ENCODE measurements at regions not wholly inside any gene's neighbourhood (a gene's known extent, or its start where the extent isn't known, plus 50 kb on each side); places are given as distances from the start of the nearest gene placed in this dataset.
A peak's percentile ranks its signal among the peaks of the same experiment; 100 is the strongest.

- no peaks in the 10 kb centered on the region for H3K9me3 ChIP-seq (ENCODE audit: control insufficient read depth, insufficient read depth, low read length)
Observed at GRCh38 chr3:132788301-132788671, 66.1 kb upstream of the NPHP3 start.

DNA sequence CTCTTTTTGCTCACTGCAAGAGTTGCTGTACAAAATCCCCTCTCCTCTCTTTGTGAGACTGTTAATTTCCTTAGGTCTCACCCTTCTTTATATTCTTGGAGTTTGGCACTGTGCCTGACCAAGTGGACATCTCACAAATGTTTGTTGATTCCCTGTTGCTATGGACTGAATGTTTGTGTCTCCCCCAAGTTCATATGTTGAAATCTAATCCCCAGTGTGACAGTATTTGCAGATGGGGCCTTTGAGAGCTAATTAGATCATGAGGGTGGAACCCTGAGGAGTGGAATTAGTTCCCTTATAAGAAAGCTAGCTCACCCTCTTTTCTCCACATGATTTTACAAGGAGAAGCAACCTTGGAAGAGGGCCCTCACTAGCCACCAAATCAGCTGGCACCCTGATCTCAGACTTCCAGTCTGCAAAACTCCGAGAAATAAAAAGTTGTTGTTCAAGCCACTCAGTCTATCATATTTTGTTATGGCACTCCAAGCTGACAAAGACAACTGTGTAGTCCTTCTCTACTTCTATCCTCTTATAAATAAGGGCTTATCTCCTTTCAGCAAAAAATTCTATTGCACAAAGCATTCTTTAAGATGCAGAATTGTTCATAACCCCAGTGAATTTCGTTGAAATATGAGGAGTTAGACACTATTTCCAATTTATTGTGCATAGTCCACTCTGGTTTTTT lies 65.5 kb upstream of the NPHP3 start:
- Histone ChIP-seq H3K9ac (ENCODE audit: low read depth, low read length) (no peak overlapping the region), H3K36me3 (ENCODE audit: control insufficient read depth, insufficient read depth, low read length) (no peaks in the 10 kb centered on the region), H3K27ac (ENCODE audit: low read depth, low read length) (no peak overlapping the region), H3K9me3 (ENCODE audit: control insufficient read depth, insufficient read depth, low read length) (no peaks in the 10 kb centered on the region), H3K4me3 (ENCODE audit: low read depth, low read length) (no peak overlapping the region), H3K27me3 (ENCODE audit: control insufficient read depth, insufficient read depth, low read length) (no peaks in the 10 kb centered on the region), H3K4me1 (ENCODE audit: control insufficient read depth, insufficient read depth, low read length) (peaks cover 10% of the 10 kb centered on the region)

More at GRCh38 chr3:132788301-132788671, 66.1 kb upstream of the NPHP3 start:
- no peaks in the 10 kb centered on the region for H3K27me3 ChIP-seq (ENCODE audit: control insufficient read depth, insufficient read depth, low read length)
- no peak overlapping the region for H3K4me3 ChIP-seq (ENCODE audit: low read depth, low read length)
- no peaks in the 10 kb centered on the region for H3K36me3 ChIP-seq (ENCODE audit: control insufficient read depth, insufficient read depth, low read length)
- H3K9ac ChIP-seq (ENCODE audit: low read depth, low read length) = no peak overlapping the region
- no peak overlapping the region for H3K27ac ChIP-seq (ENCODE audit: low read depth, low read length)
- H3K4me1 ChIP-seq (ENCODE audit: control insufficient read depth, insufficient read depth, low read length) = peaks cover 5% of the 10 kb centered on the region

DNA sequence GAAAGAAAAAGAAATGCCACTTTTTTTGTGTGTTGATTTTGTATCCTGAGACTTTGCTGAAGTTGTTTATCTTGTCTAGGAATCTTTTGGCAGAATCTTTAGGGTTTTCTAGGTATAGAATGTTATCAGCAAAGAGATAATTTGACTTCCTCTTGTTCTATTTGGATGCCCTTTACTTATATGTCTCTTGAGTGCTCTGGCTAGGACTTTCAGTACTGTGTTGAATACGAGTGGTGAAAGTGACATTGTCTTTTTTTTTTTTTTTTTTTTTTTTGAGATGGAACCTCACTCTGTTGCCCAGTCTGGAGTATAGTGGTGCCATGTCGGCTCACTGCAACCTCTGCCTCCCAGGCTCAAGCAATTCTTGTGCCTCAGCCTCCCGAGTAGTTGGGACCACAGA lies 64.7 kb upstream of the NPHP3 start:
- Histone ChIP-seq H3K27ac (ENCODE audit: low read depth, low read length) (no peak overlapping the region), H3K27me3 (ENCODE audit: control insufficient read depth, insufficient read depth, low read length) (no peaks in the 10 kb centered on the region), H3K4me1 (ENCODE audit: control insufficient read depth, insufficient read depth, low read length) (peaks cover 10% of the 10 kb centered on the region), H3K4me3 (ENCODE audit: low read depth, low read length) (no peak overlapping the region), H3K9ac (ENCODE audit: low read depth, low read length) (no peak overlapping the region), H3K36me3 (ENCODE audit: control insufficient read depth, insufficient read depth, low read length) (no peaks in the 10 kb centered on the region), H3K9me3 (ENCODE audit: control insufficient read depth, insufficient read depth, low read length) (no peaks in the 10 kb centered on the region)

DNA sequence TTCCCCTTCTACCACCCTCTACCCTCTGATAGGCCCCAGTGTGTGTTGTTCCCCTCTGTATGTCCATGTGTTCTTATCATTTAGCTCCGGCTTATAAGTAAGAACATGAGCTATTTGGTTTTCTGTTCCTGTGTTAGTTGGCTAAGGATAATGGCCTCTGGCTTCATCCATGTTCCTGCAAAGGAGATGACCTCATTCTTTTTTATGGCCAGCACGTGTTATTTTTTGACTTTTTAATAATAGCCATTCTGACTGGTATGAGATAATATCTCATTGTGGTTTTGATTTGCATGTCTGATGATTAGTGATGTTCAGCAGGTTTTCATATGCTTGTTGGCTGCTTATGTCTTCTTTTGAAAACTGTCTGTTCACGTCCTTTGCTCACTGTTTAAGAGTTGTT lies 63.1 kb upstream of the NPHP3 start:
- Histone ChIP-seq H3K9ac (ENCODE audit: low read depth, low read length) (no peak overlapping the region), H3K27me3 (ENCODE audit: control insufficient read depth, insufficient read depth, low read length) (no peaks in the 10 kb centered on the region), H3K9me3 (ENCODE audit: control insufficient read depth, insufficient read depth, low read length) (no peaks in the 10 kb centered on the region), H3K4me3 (ENCODE audit: low read depth, low read length) (no peak overlapping the region), H3K27ac (ENCODE audit: low read depth, low read length) (no peak overlapping the region), H3K36me3 (ENCODE audit: control insufficient read depth, insufficient read depth, low read length) (no peaks in the 10 kb centered on the region), H3K4me1 (ENCODE audit: control insufficient read depth, insufficient read depth, low read length) (peaks cover 10% of the 10 kb centered on the region)

GRCh38 chr3:132784502-132785025 lies 62.4 kb upstream of the NPHP3 start:
- no peaks in the 10 kb centered on the region for H3K9me3 ChIP-seq (ENCODE audit: control insufficient read depth, insufficient read depth, low read length)
- no peak overlapping the region for H3K4me3 ChIP-seq (ENCODE audit: low read depth, low read length)
- no peak overlapping the region for H3K27ac ChIP-seq (ENCODE audit: low read depth, low read length)
- H3K36me3 ChIP-seq (ENCODE audit: control insufficient read depth, insufficient read depth, low read length) = no peaks in the 10 kb centered on the region
- H3K9ac ChIP-seq (ENCODE audit: low read depth, low read length) = no peak overlapping the region
- peaks cover 10% of the 10 kb centered on the region for H3K4me1 ChIP-seq (ENCODE audit: control insufficient read depth, insufficient read depth, low read length)
- no peaks in the 10 kb centered on the region for H3K27me3 ChIP-seq (ENCODE audit: control insufficient read depth, insufficient read depth, low read length)

- Histone ChIP-seq H3K4me1 (ENCODE audit: control insufficient read depth, insufficient read depth, low read length) (peaks cover 10% of the 10 kb centered on the region), H3K36me3 (ENCODE audit: control insufficient read depth, insufficient read depth, low read length) (no peaks in the 10 kb centered on the region), H3K27me3 (ENCODE audit: control insufficient read depth, insufficient read depth, low read length) (no peaks in the 10 kb centered on the region), H3K9me3 (ENCODE audit: control insufficient read depth, insufficient read depth, low read length) (no peaks in the 10 kb centered on the region), H3K27ac (ENCODE audit: low read depth, low read length) (peak overlapping the region; percentile 51), H3K9ac (ENCODE audit: low read depth, low read length) (no peak overlapping the region), H3K4me3 (ENCODE audit: low read depth, low read length) (peak overlapping the region; percentile 20; the same call in 1 of the 2 replicates)
Observed at GRCh38 chr3:132783152-132783551, 60.9 kb upstream of the NPHP3 start.

GRCh38 chr3:132781922-132782321 lies 59.7 kb upstream of the NPHP3 start:
- Histone ChIP-seq H3K4me3 (ENCODE audit: low read depth, low read length) (no peak overlapping the region), H3K27me3 (ENCODE audit: control insufficient read depth, insufficient read depth, low read length) (no peaks in the 10 kb centered on the region), H3K9me3 (ENCODE audit: control insufficient read depth, insufficient read depth, low read length) (no peaks in the 10 kb centered on the region), H3K4me1 (ENCODE audit: control insufficient read depth, insufficient read depth, low read length) (peaks cover 10% of the 10 kb centered on the region), H3K9ac (ENCODE audit: low read depth, low read length) (no peak overlapping the region), H3K27ac (ENCODE audit: low read depth, low read length) (no peak overlapping the region), H3K36me3 (ENCODE audit: control insufficient read depth, insufficient read depth, low read length) (no peaks in the 10 kb centered on the region)

DNA sequence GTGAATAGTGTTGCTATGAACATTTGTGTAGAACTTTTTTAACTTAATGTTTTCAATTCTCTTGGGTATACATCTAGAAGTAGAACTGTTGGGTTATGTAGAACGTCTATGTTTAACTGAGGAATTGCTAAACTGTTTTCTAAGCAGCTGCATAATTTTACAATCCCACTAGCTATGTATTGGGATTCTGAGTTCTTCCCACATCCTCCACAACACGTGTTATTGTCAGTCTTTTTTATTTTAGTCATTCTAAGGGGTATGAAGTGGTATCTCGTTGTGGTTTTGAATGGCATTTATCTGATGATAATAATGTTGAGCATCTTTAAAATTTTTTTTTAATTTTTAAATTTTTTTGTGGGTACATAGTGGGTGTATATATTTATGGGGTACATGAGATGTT lies 55.0 kb upstream of the NPHP3 start:
- Histone ChIP-seq H3K27ac (ENCODE audit: low read depth, low read length) (no peak overlapping the region), H3K27me3 (ENCODE audit: control insufficient read depth, insufficient read depth, low read length) (no peaks in the 10 kb centered on the region), H3K36me3 (ENCODE audit: control insufficient read depth, insufficient read depth, low read length) (no peaks in the 10 kb centered on the region), H3K9ac (ENCODE audit: low read depth, low read length) (no peak overlapping the region), H3K4me1 (ENCODE audit: control insufficient read depth, insufficient read depth, low read length) (no peaks in the 10 kb centered on the region), H3K9me3 (ENCODE audit: control insufficient read depth, insufficient read depth, low read length) (no peaks in the 10 kb centered on the region), H3K4me3 (ENCODE audit: low read depth, low read length) (no peak overlapping the region)

DNA sequence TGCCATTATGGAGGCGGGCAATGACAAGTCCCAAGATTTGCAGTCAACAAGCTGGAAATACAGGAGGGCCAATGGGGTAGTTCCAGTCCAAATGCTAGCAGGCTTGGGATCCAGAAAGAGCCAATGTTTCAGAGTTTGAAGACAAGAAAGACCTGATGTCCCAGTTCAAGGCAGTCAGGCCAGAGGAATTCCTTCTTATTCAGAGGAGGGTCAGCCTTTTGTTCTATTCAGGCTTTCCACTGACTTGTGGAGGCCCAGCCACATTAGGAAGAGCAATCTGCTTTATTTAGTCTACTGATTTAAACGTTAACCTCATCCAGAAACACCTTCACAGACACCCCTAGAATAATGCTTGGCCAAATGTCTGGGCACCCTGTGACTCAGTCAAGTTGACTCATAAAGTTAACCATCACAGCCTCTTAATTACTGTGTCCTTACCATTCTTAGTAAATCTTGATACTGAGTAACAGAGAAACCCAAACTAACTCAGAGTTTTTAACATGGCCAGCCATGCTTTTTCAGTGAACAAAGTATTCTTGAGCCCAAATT lies 50.9 kb upstream of the NPHP3 start:
- Histone ChIP-seq H3K27me3 (ENCODE audit: control insufficient read depth, insufficient read depth, low read length) (no peaks in the 10 kb centered on the region), H3K4me1 (ENCODE audit: control insufficient read depth, insufficient read depth, low read length) (no peaks in the 10 kb centered on the region), H3K9ac (ENCODE audit: low read depth, low read length) (no peak overlapping the region), H3K27ac (ENCODE audit: low read depth, low read length) (no peak overlapping the region), H3K36me3 (ENCODE audit: control insufficient read depth, insufficient read depth, low read length) (no peaks in the 10 kb centered on the region), H3K9me3 (ENCODE audit: control insufficient read depth, insufficient read depth, low read length) (no peaks in the 10 kb centered on the region), H3K4me3 (ENCODE audit: low read depth, low read length) (no peak overlapping the region)

DNA sequence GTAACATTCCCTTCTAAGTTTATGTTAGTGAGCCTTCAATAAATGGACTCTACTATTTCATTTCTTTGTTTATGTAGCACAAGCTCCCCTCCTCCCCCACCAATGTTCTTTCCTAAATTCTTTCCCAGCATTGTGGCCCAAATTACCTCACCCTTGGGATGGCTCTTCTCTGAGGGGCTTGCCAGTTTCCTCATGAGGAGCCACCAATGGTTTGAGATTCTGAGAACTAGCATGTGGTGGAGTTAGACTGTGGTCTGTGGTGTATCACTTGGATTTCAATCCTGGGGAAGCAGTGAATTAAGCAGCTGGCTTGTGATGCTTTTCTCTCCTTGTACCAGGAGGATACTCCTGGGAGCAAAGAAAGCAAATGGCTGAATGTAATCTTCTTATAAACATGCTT lies 50.0 kb upstream of the NPHP3 start:
- H3K9ac ChIP-seq (ENCODE audit: low read depth, low read length) = no peak overlapping the region
- no peaks in the 10 kb centered on the region for H3K4me1 ChIP-seq (ENCODE audit: control insufficient read depth, insufficient read depth, low read length)

More for the DNA sequence above, 50.0 kb upstream of the NPHP3 start:
- H3K9me3 ChIP-seq (ENCODE audit: control insufficient read depth, insufficient read depth, low read length) = no peaks in the 10 kb centered on the region
- no peaks in the 10 kb centered on the region for H3K36me3 ChIP-seq (ENCODE audit: control insufficient read depth, insufficient read depth, low read length)
- H3K27ac ChIP-seq (ENCODE audit: low read depth, low read length) = no peak overlapping the region
- no peaks in the 10 kb centered on the region for H3K27me3 ChIP-seq (ENCODE audit: control insufficient read depth, insufficient read depth, low read length)
- H3K4me3 ChIP-seq (ENCODE audit: low read depth, low read length) = no peak overlapping the region

Measured in HUES48 (cell line).